ENCODE measurements at regions not wholly inside any gene's neighbourhood (a gene's known extent, or its start where the extent isn't known, plus 50 kb on each side); places are given as distances from the start of the nearest gene placed in this dataset.
A peak's percentile ranks its signal among the peaks of the same experiment; 100 is the strongest.

DNA sequence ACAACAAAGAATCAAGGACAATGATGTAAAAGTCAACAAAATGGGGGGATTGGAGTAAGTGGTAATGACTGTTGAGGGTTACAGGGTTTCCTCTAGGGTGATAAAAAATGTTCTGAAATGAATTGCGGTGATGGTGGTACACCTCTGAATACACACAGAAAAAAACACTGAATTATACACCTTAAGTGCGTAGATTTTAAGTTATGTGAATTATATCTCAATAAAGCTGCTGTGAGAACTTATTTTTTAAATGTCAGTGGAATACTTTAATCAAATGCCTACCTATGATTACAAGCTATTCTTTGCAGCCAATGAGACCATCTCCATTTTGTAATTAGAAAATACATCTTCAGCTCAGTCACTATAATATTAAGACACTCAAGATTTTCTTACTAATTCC is 53.5 kb downstream of the ZNF608 start:
- no peak for DNase-seq
- intact Hi-C loops (cut with DNase I), result no loop called here

GRCh38 chr5:124692324-124692723 is 54.1 kb downstream of the ZNF608 start:
- intact Hi-C loops (cut with DNase I), result no loop called here
- no peak for DNase-seq

DNA sequence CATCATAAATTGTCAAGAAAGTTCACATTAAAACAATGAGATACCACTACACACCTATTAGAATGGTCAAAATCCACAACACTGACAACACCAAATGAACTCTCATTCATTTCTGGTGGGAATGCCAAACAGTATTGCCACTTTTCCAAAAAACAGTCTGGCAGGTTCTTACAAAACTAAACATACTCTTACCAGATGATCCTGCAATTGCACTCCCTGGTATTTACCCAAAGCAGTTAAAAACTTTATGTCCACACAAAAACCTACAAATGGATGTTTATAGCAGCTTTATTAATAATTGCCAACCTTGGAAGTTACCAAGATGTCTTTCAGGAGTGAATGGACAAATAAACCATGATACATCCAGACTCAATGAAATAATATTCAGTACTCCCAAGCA is 56.8 kb downstream of the ZNF608 start:
- no peak for DNase-seq
- intact Hi-C loops (cut with DNase I), result no loop called here

GRCh38 chr5:124686239-124687004 is 60.0 kb downstream of the ZNF608 start:
- intact Hi-C loops (cut with DNase I), result no loop called here
- DNase-seq, result no peak

- no peak for DNase-seq
- intact Hi-C loops (cut with DNase I), result no loop called here
These were observed 61.0 kb downstream of the ZNF608 start for GRCh38 chr5:124685404-124685930.

DNA sequence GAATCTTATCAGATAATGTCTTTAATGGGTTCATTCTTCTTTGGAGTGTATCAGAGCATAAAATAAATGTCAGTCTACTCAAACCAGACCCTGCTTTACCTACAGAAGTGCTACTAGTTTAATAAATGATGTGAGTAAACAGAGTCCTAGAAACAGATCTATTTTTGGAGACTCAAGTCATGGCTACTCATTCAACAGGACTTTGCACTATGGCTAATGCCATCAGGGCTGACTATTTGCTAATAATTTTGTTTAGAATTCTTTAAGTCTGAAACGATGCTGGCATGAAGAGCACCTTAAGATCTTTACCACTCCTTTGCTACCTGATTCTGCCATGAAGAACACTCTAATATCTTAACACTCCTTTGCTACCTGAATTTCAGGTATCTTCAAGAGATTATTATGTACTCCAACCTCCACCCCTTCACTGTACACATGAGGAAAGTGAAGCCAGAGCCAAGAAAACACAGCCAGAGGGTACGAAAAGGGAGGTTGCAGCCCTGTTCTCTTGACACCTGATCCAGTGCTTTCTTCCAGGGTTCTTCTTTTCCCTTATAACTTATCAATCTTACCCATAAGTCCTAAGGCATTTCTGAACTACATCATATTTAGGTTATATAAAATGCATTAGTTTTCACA is 62.4 kb downstream of the ZNF608 start:
- no peak for DNase-seq
- intact Hi-C loops (cut with DNase I), result no loop called here

DNA sequence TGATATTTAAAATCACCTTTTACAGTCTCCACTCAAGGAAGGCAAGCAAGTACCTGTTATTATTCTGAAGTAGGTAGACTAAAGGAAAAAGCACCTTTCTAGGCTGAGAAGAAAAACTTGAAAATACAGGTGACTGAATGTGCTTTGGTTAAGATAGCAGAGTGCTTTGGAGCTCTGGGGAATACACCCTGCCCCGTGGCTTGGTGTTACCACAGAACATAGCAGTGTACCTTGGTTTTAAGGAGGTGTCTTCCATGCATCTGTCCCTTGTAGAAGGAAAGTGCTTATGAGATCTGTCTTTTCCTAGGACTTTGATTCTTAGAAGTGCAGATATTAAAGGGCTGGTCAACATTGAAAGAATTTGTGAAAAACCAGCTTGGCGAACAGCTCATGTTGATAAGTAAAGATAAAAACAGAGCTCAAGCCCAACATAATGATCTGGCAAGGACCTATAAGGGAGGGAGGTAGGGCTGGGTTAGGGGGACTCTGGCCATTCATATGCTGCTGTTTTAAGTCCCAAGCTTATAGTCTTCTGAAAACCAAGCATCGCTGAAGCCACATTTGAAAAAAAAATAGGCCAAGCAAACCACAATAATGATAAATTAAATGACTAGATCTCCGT is 66.8 kb downstream of the ZNF608 start:
- intact Hi-C loops (cut with DNase I), result no loop called here
- DNase-seq, result no peak

DNA sequence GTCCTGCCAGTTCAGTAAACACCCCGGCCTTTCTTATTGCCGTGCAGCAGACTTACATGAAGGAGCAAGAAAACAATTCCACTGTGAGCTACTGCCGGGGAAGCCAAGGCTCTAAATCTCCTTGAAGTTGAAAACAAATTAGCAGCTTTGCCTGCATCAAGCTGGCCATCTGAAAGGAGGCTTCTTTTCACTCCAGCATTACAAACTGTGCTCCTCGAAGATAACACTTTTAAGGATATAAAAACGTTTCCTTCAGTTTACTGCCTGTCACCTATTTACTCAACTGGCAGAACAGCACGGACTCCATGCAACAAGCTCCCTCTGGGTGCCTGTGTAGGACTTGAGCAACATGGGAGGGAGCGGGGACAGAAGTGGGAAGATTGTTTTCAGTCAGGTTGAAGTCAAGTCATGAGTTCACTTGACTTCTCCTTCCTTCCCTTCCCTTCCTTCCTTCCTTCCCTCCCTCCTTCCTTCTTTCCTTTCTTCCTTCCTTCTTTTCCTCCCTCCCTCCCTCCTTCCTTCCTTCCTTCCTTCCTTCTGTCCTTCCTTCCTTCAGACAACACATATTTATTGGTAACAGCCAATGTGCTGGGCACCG is 67.4 kb downstream of the ZNF608 start:
- no peak for DNase-seq
- intact Hi-C loops (cut with DNase I), result no loop called here

DNA sequence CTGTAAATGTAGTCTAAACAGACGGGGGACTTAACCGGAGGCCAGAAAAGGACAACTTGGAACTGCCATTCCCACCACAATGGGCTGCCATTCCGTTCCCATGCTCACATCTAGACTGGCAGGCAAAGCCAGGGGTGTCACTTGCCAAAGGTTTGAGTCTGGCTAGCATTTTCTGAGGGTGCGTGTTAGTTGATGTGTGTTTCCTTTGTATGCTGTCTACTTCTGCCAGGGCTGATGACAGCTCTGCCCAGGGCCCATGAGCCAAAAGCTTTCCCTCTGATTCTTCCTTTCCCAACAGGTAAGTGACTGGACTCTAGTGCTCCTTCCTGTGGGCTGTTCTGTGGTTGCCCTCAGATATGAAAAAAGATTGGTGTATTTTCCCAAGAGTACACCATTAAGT is 68.0 kb downstream of the ZNF608 start:
- intact Hi-C loops (cut with DNase I), result no loop called here
- peak in 1 of 10 donors; percentile 24 for DNase-seq

GRCh38 chr5:124677374-124678351 is 68.8 kb downstream of the ZNF608 start:
- intact Hi-C loops (cut with DNase I), result no loop called here
- peak in 7 of 10 donors; percentile 18 to 88 (median 39) for DNase-seq

- no peak for DNase-seq
- intact Hi-C loops (cut with DNase I), result no loop called here
These were observed 70.2 kb downstream of the ZNF608 start for GRCh38 chr5:124675931-124676846.

- DNase-seq, result no peak
- intact Hi-C loops (cut with DNase I), result no loop called here
These were observed 75.2 kb downstream of the ZNF608 start for GRCh38 chr5:124671193-124671592.

GRCh38 chr5:124670722-124671184 is 75.7 kb downstream of the ZNF608 start:
- DNase-seq, result no peak
- intact Hi-C loops (cut with DNase I), result no loop called here

DNA sequence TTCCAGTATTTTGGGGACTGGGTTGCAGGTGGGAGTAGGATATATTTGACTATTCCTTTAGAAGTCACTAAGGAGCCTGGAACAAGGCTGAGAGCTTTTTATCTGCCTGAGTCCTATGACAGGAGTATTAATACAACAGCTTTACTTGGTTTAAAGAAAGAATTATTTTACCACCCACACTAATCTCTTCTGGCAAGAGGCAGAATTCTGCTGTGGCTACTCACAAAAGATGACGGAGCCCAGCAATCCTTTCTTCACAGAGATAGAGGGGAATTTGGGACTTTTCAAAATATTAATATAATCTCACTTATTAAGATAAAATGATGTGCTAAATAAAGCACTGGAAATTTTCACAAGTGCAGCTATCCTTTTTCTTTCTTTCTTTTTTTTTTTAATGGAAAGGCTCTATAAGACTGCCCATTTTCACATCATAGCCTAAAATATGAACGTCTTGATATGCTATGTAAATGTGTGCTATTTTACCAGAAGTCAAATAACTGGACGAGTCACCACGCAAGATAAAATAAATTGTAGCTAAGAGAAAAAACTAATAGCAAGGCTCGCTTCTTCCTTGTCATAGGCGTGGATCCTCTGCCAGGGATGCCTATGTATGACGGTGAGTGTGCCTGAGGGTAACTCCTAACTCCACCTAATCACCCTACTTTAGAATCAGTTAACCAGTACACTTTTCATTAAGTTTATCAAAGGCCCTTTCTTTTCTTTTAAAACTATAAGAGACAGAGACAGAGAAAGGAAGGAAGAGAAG is 76.3 kb downstream of the ZNF608 start:
- no peak for DNase-seq

DNA sequence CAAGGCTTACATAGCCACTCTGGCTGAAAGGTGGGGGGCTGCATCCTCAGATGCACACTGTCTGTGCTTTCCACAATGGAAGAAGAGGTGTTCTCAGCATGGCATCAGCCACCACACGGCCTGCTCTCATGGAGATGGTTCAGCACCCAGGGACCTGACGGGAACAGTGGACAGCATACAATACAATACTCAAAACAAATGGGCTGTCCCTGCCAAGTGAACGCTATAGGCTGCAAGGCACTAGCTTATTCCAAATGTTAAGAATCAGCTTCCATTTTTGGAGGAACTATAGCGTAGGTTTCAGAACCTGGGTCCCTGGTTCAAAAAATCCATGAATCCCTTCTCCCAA is 77.2 kb downstream of the ZNF608 start:
- intact Hi-C loops (cut with DNase I), result no loop called here
- DNase-seq, result peak in 1 of 10 donors; percentile 81

More for the DNA sequence above, 76.3 kb downstream of the ZNF608 start:
- intact Hi-C loops (cut with DNase I), result no loop called here

- intact Hi-C loops (cut with DNase I), result no loop called here
- DNase-seq, result no peak
These were observed 77.8 kb downstream of the ZNF608 start for GRCh38 chr5:124668353-124669299.

DNA sequence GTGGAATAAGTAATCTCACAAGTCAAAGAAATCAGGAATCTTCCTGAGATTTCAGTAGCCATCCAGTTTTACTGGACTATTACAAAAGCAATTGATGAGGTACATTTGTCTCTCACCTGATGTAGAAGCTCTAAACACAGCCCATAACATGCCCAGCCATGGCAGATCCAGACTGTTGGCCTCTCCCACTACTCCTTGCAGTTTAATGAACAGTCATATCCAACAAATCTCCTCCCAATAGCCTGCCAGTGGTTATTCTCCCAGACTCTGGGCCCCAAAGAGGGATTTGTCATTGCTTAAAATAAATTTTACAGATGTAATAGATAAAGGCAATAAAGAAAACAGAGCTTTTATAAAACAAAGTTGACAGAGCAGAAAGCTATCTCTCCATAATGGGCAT is 80.8 kb downstream of the ZNF608 start:
- no peak for DNase-seq
- intact Hi-C loops (cut with DNase I), result no loop called here
